H1 (cell line): ENCODE measurements at regions not wholly inside any gene's neighbourhood (a gene's known extent, or its start where the extent isn't known, plus 50 kb on each side); places are given as distances from the start of the nearest gene placed in this dataset.

ENCODE experiments used
- CTCF ChIA-PET: fragments of 300-600 bp; sonication (Branson Sonifier 250); formaldehyde crosslinking; loops from one replicate; lab custom pipeline; 2021; ENCODE audit not compliant: partially characterized antibody; lab: Charles Lee
- POLR2A ChIA-PET: fragments of 300-600 bp; sonication (Branson Sonifier 250); formaldehyde crosslinking; loops from one replicate; lab custom pipeline; 2021; ENCODE audit warnings: inconsistent platforms; ENCODE audit not compliant: partially characterized antibody; lab: Charles Lee
- DNase-seq, 2 experiments: peaks; one replicate each; pipeline versions ENCODE4 v3.0.0 to v3.0.0-alpha.2; 2010 to 2022; ENCODE audit warnings: low spot score in 2 of 2, low read depth in 1 of 2, mixed read lengths in 1 of 2
- FAIRE-seq: peaks from 2 replicates; lab custom pipeline; 2011; peaks lifted over from hg19 to GRCh38; lab: Jason Lieb, UNC
- H2AFZ ChIP-seq: 2 replicates; pipeline ENCODE4 v1.8.1; 2012; ENCODE audit warnings: low read length, inconsistent platforms
- H2AK5ac ChIP-seq: 2 replicates; pipeline ENCODE4 v1.6.1; 2013; ENCODE audit warnings: low read depth, low read length
- H2BK120ac ChIP-seq: replicated peaks from 2 replicates; pipeline ENCODE3; 2013; ENCODE audit warnings: low read depth, low read length, inconsistent platforms
- H2BK12ac ChIP-seq: 2 replicates; pipeline ENCODE4 v1.6.1; 2013; ENCODE audit warnings: low read depth, low read length
- H2BK15ac ChIP-seq: 2 replicates; pipeline ENCODE4 v1.6.1; 2013; ENCODE audit warnings: low read length
- H2BK20ac ChIP-seq: 2 replicates; pipeline ENCODE4 v1.6.1; 2013; ENCODE audit warnings: low read length
- H2BK5ac ChIP-seq: 2 replicates; pipeline ENCODE4 v1.6.1; 2013; ENCODE audit warnings: low read depth, low read length
- H3K14ac ChIP-seq: 2 replicates; pipeline ENCODE4 v1.6.1; 2013; ENCODE audit warnings: inconsistent platforms; ENCODE audit not compliant: insufficient read length
- H3K18ac ChIP-seq: 2 replicates; pipeline ENCODE4 v1.6.1; 2013; ENCODE audit warnings: low read length; ENCODE audit errors: extremely low read depth
- H3K23ac ChIP-seq: 2 replicates; pipeline ENCODE4 v1.6.1; 2013; ENCODE audit warnings: inconsistent platforms; ENCODE audit not compliant: insufficient read length
- H3K23me2 ChIP-seq: 2 replicates; pipeline ENCODE4 v1.6.1; 2013; ENCODE audit warnings: low read depth, low read length
- H3K27ac ChIP-seq: 2 replicates; pipeline ENCODE4 v1.6.1; 2011; ENCODE audit warnings: low read depth, low read length, inconsistent platforms
- H3K27me3 ChIP-seq, 4 experiments: replicated peaks in 1 of 4; 1 replicate in 1 of 4; 2 replicates in 3 of 4; pipeline versions ENCODE4 v1.6.1 to v1.8.1; 2011 to 2013; ENCODE audit warnings: low read length in 3 of 4, mild to moderate bottlenecking in 3 of 4, inconsistent platforms in 2 of 4, mixed read lengths in 2 of 4, moderate library complexity in 1 of 4; ENCODE audit not compliant: control insufficient read depth in 3 of 4, insufficient read depth in 3 of 4; ENCODE audit errors: extremely low read depth in 1 of 4
- H3K36me3 ChIP-seq, 4 experiments: 2 replicates each; pipeline versions ENCODE4 v1.6.1 to v1.8.1; 2011 to 2013; ENCODE audit warnings: mild to moderate bottlenecking in 4 of 4, low read length in 3 of 4, moderate library complexity in 2 of 4, control low read depth in 1 of 4, inconsistent platforms in 1 of 4; ENCODE audit not compliant: insufficient read depth in 4 of 4, control insufficient read depth in 2 of 4
- H3K4ac ChIP-seq: replicated peaks from 2 replicates; pipeline ENCODE3; 2013; ENCODE audit warnings: low read length, low read depth, mixed read lengths, inconsistent platforms; ENCODE audit not compliant: insufficient read length
- H3K4me1 ChIP-seq, 4 experiments: replicated peaks in 1 of 4; 1 replicate in 1 of 4; 2 replicates in 3 of 4; pipeline versions ENCODE4 v1.6.1 to v1.8.1; 2011 to 2013; ENCODE audit warnings: low read length in 3 of 4, inconsistent platforms in 2 of 4, mixed read lengths in 1 of 4; ENCODE audit not compliant: insufficient read depth in 4 of 4, control insufficient read depth in 3 of 4
- H3K4me2 ChIP-seq, 2 experiments: 2 replicates each; pipeline versions ENCODE4 v1.6.1 to v1.8.1; 2011 to 2013; ENCODE audit warnings: low read depth in 2 of 2, low read length in 2 of 2, control low read depth in 1 of 2, inconsistent platforms in 1 of 2, mild to moderate bottlenecking in 1 of 2; ENCODE audit not compliant: insufficient read depth in 1 of 2
- H3K4me3 ChIP-seq, 4 experiments: fragments of 200-600, 300-600 bp in 1 of 4; sonication (generic), shearing (Covaris generic), sonication (Bioruptor Twin) in 1 of 4; 2 replicates each; pipeline versions ENCODE4 v1.5.1 to v1.8.1; 2011 to 2016; ENCODE audit warnings: low read length in 4 of 4, low read depth in 3 of 4, control low read depth in 2 of 4, inconsistent platforms in 2 of 4, mild to moderate bottlenecking in 2 of 4, mixed read lengths in 1 of 4, moderate library complexity in 1 of 4; ENCODE audit not compliant: insufficient read depth in 2 of 4; ENCODE audit errors: extremely low read depth in 1 of 4
- H3K56ac ChIP-seq: replicated peaks from 2 replicates; pipeline ENCODE3; 2013; ENCODE audit warnings: low read depth, mild to moderate bottlenecking, mixed read lengths, low read length, inconsistent platforms; ENCODE audit not compliant: insufficient read length
- H3K79me1 ChIP-seq: 2 replicates; pipeline ENCODE4 v1.6.1; 2013; ENCODE audit warnings: low read depth, low read length, control low read depth
- H3K79me2 ChIP-seq, 2 experiments: 2 replicates each; pipeline versions ENCODE4 v1.6.1 to v1.8.1; 2012 to 2013; ENCODE audit warnings: low read length in 2 of 2, mild to moderate bottlenecking in 2 of 2, inconsistent platforms in 1 of 2; ENCODE audit not compliant: insufficient read depth in 2 of 2, control insufficient read depth in 1 of 2
- H3K9ac ChIP-seq, 4 experiments: replicated peaks in 1 of 4; 1 replicate in 1 of 4; 2 replicates in 3 of 4; pipeline versions ENCODE4 v1.6.1 to v1.8.1; 2011 to 2013; ENCODE audit warnings: low read depth in 3 of 4, low read length in 3 of 4, control low read depth in 2 of 4, mild to moderate bottlenecking in 2 of 4, moderate library complexity in 2 of 4, inconsistent platforms in 1 of 4; ENCODE audit errors: extremely low read depth in 1 of 4
- H3K9me3 ChIP-seq, 2 experiments: 2 replicates each; pipeline versions ENCODE4 v1.6.1 to v1.8.1; 2012 to 2013; ENCODE audit warnings: mild to moderate bottlenecking in 2 of 2, moderate library complexity in 2 of 2, control low read depth in 1 of 2, inconsistent platforms in 1 of 2, low read depth in 1 of 2, low read length in 1 of 2, mixed read lengths in 1 of 2; ENCODE audit not compliant: insufficient read depth in 2 of 2
- H4K20me1 ChIP-seq, 2 experiments: replicated peaks in 1 of 2; 2 replicates each; pipeline versions ENCODE3 to v1.8.1; 2011 to 2013; ENCODE audit warnings: inconsistent platforms in 2 of 2, low read length in 2 of 2, mild to moderate bottlenecking in 1 of 2; ENCODE audit not compliant: insufficient read depth in 2 of 2, control insufficient read depth in 1 of 2
- H4K5ac ChIP-seq: 2 replicates; pipeline ENCODE4 v1.6.1; 2013; ENCODE audit warnings: low read length, low read depth, mixed read lengths, inconsistent platforms; ENCODE audit not compliant: insufficient read length
- H4K8ac ChIP-seq: 2 replicates; pipeline ENCODE4 v1.8.0; 2013; ENCODE audit warnings: mild to moderate bottlenecking, moderate library complexity, low read length, inconsistent platforms; ENCODE audit not compliant: insufficient read depth; ENCODE audit errors: extremely low read depth
- H4K91ac ChIP-seq: replicated peaks from 2 replicates; pipeline ENCODE3; 2013; ENCODE audit warnings: low read length, mixed read lengths, inconsistent platforms; ENCODE audit not compliant: insufficient read length
- HDAC2 ChIP-seq, 2 experiments: fragments of 300-600 bp in 1 of 2; sonication (generic) in 1 of 2; IDR thresholded peaks; 2 replicates each; pipeline ENCODE4 v1.6.1; 2011 to 2012; ENCODE audit warnings: low read depth in 2 of 2, low read length in 2 of 2, mild to moderate bottlenecking in 2 of 2, moderate library complexity in 2 of 2, borderline replicate concordance in 1 of 2, inconsistent platforms in 1 of 2
- JUND ChIP-seq: IDR thresholded peaks from 2 replicates; pipeline ENCODE4 v1.6.1; 2011; ENCODE audit warnings: mild to moderate bottlenecking, improper control_type of control experiment, low read length
- KDM1A ChIP-seq: fragments of 200-600, 300-600 bp; sonication (generic); IDR thresholded peaks from 2 replicates; pipeline ENCODE4 v1.7.1; 2016; ENCODE audit warnings: mild to moderate bottlenecking, low read length, borderline replicate concordance
- MAFK ChIP-seq: IDR thresholded peaks from 2 replicates; pipeline ENCODE4 v1.6.1; 2012; ENCODE audit warnings: low read depth, mild to moderate bottlenecking, improper control_type of control experiment, low read length
- WGBS, 2 experiments: shearing (Covaris generic) in 1 of 2; methylation state at CpG; one replicate each; pipeline versions ENCODE4 v1.1.6 to v1.1.7; 2013 to 2015; ENCODE audit warnings: low lambda C conversion rate in 2 of 2, mixed read lengths in 2 of 2, inconsistent platforms in 1 of 2, low coverage in 1 of 2, missing lambda C conversion rate in 1 of 2; ENCODE audit not compliant: insufficient replicate concordance in 2 of 2, insufficient coverage in 1 of 2, insufficient read length in 1 of 2; ENCODE audit errors: extremely low coverage in 1 of 2, missing lambda C conversion rate in 1 of 2; 5-methylcytosine and 5-hydroxymethylcytosine counted together

- Histone ChIP-seq H2BK12ac (no peak overlapping the region), H3K4me3 (no peak overlapping the region), H3K79me1 (no peaks in the 10 kb centered on the region), H2BK5ac (no peak overlapping the region), H3K23ac (no peak overlapping the region), H3K4ac (no peak overlapping the region), H3K36me3 (no peaks in the 10 kb centered on the region), H3K56ac (no peak overlapping the region), H3K4me1 (no peaks in the 10 kb centered on the region), H3K79me2 (no peaks in the 10 kb centered on the region), H3K27ac (no peak overlapping the region), H2BK120ac (no peak overlapping the region), H4K5ac (no peak overlapping the region), H3K9ac (no peak overlapping the region), H4K8ac (no peak overlapping the region), H4K20me1 (no peaks in the 10 kb centered on the region), H3K4me2 (no peak overlapping the region), H2BK20ac (no peak overlapping the region), H3K23me2 (no peaks in the 10 kb centered on the region), H2AFZ (no peak overlapping the region), H2BK15ac (no peak overlapping the region), H3K9me3 (no peaks in the 10 kb centered on the region), H2AK5ac (no peak overlapping the region), H4K91ac (no peak overlapping the region), H3K18ac (no peak overlapping the region), H3K14ac (no peak overlapping the region), H3K27me3 (no peaks in the 10 kb centered on the region)
- WGBS, 2 experiments, result 91% methylated on average over 3 of the region's 3 CpGs; no CpG with 5 or more reads in 1 of the 2 experiments
- no peak for TF ChIP-seq HDAC2 (IDR thresholded peaks at IDR 0.05; ENCODE audit: borderline replicate concordance in 1 of 2, low read depth in 2 of 2, low read length in 2 of 2)
- no peak for TF ChIP-seq JUND
- no peak for TF ChIP-seq KDM1A
- no peak for TF ChIP-seq MAFK
- DNase-seq, result no peak
- POLR2A ChIA-PET, result no interaction called here
- no peak for FAIRE-seq
- CTCF ChIA-PET, result interaction anchor here (0.7 to 1.4 kb wide), 2 partner anchors 72 to 155 kb away, joined by 3 to 4 read pairs; no protein-coding TSS in a partner anchor
Observed at GRCh38 chr3:153008226-153008625, 153.8 kb upstream of the RAP2B start.
